Colonic mucosa (tissue), 4 donors: ENCODE measurements at regions not wholly inside any gene's neighbourhood (a gene's known extent, or its start where the extent isn't known, plus 50 kb on each side); places are given as distances from the start of the nearest gene placed in this dataset.

ENCODE experiments used
- DNase-seq: peaks from one replicate; pipeline ENCODE4 v3.0.0-alpha.2; 2020
- H3K27ac ChIP-seq: fragments of 200-600 bp; one replicate; pipeline ENCODE4 v1.8.0; 2021
- H3K27me3 ChIP-seq: fragments of 200-600 bp; one replicate; pipeline ENCODE4 v1.8.0; 2021
- H3K36me3 ChIP-seq: fragments of 200-600 bp; one replicate; pipeline ENCODE4 v1.8.0; 2021
- H3K4me1 ChIP-seq: fragments of 200-600 bp; one replicate; pipeline ENCODE4 v1.8.0; 2021; ENCODE audit warnings: mild to moderate bottlenecking
- H3K4me3 ChIP-seq: fragments of 200-600 bp; one replicate; pipeline ENCODE4 v1.8.0; 2021
- H3K9ac ChIP-seq, 2 donors: one replicate each; pipeline ENCODE4 v1.7.0; 2013; ENCODE audit warnings: control low read depth in 2 of 2, low read depth in 2 of 2, low read length in 2 of 2
- H3K9me3 ChIP-seq: fragments of 200-600 bp; one replicate; pipeline ENCODE4 v1.8.0; 2021
- CTCF ChIP-seq: fragments of 200-600 bp; IDR thresholded peaks from one replicate; pipeline ENCODE4 v1.8.0; 2022; ENCODE audit warnings: antibody characterized with exemption, mild to moderate bottlenecking
- intact Hi-C: fragments of 100-400 bp; cut with DNase I; formaldehyde crosslinking; loops from one replicate; pipeline ENCODE4 v1.14.1; 2022
- donor health status: healthy.
- donor health status: DM: no; HTN: no; CAD: no.
- donor health status: DM: no; HTN: no; CAD: no.

- Histone ChIP-seq H3K27ac (no peak overlapping the region), H3K9ac (no peak overlapping the region), H3K9me3 (no peaks in the 10 kb centered on the region), H3K4me1 (no peaks in the 10 kb centered on the region), H3K36me3 (no peaks in the 10 kb centered on the region), H3K4me3 (no peak overlapping the region), H3K27me3 (no peaks in the 10 kb centered on the region)
- no peak for DNase-seq
- no peak for TF ChIP-seq CTCF
- intact Hi-C loops: no loop called here
Measured at GRCh38 chr5:106755066-106755465, 915.7 kb downstream of the EFNA5 start.

GRCh38 chr5:106749826-106750225 is 920.9 kb downstream of the EFNA5 start:
- DNase-seq: no peak
- no peak overlapping the region for H3K9ac ChIP-seq
- no peak overlapping the region for H3K4me3 ChIP-seq
- no peaks in the 10 kb centered on the region for H3K27me3 ChIP-seq
- no peaks in the 10 kb centered on the region for H3K4me1 ChIP-seq
- no peak overlapping the region for H3K27ac ChIP-seq
- no peaks in the 10 kb centered on the region for H3K36me3 ChIP-seq
- no peak for TF ChIP-seq CTCF
- intact Hi-C loops: no loop called here
- no peaks in the 10 kb centered on the region for H3K9me3 ChIP-seq

- no peak for DNase-seq
- Histone ChIP-seq H3K36me3 (no peaks in the 10 kb centered on the region), H3K27ac (no peak overlapping the region), H3K4me3 (no peak overlapping the region), H3K4me1 (no peaks in the 10 kb centered on the region), H3K9ac (no peak overlapping the region), H3K27me3 (no peaks in the 10 kb centered on the region), H3K9me3 (no peaks in the 10 kb centered on the region)
- intact Hi-C loops: no loop called here
- no peak for TF ChIP-seq CTCF
Measured at GRCh38 chr5:106739127-106739526, 931.6 kb downstream of the EFNA5 start.

GRCh38 chr5:106737111-106737510 is 933.6 kb downstream of the EFNA5 start:
- intact Hi-C loops: no loop called here
- no peaks in the 10 kb centered on the region for H3K27me3 ChIP-seq
- no peak overlapping the region for H3K27ac ChIP-seq
- H3K36me3 ChIP-seq: no peaks in the 10 kb centered on the region
- no peak for TF ChIP-seq CTCF
- H3K9me3 ChIP-seq: no peaks in the 10 kb centered on the region
- H3K4me3 ChIP-seq: no peak overlapping the region
- no peaks in the 10 kb centered on the region for H3K4me1 ChIP-seq
- no peak overlapping the region for H3K9ac ChIP-seq
- DNase-seq: no peak

- Histone ChIP-seq H3K9me3 (no peaks in the 10 kb centered on the region), H3K36me3 (no peaks in the 10 kb centered on the region), H3K4me1 (no peaks in the 10 kb centered on the region), H3K4me3 (no peak overlapping the region), H3K9ac (no peak overlapping the region), H3K27me3 (no peaks in the 10 kb centered on the region), H3K27ac (no peak overlapping the region)
- intact Hi-C loops: no loop called here
- no peak for TF ChIP-seq CTCF
- no peak for DNase-seq
Measured at GRCh38 chr5:106732624-106733023, 938.1 kb downstream of the EFNA5 start.

GRCh38 chr5:106730912-106731311 is 939.8 kb downstream of the EFNA5 start:
- Histone ChIP-seq H3K27ac (no peak overlapping the region), H3K9me3 (no peaks in the 10 kb centered on the region), H3K36me3 (no peaks in the 10 kb centered on the region), H3K4me3 (no peak overlapping the region), H3K27me3 (no peaks in the 10 kb centered on the region), H3K4me1 (no peaks in the 10 kb centered on the region), H3K9ac (no peak overlapping the region)
- no peak for DNase-seq
- intact Hi-C loops: no loop called here
- no peak for TF ChIP-seq CTCF
